GM19395 (cell line): ENCODE measurements at regions not wholly inside any gene's neighbourhood (a gene's known extent, or its start where the extent isn't known, plus 50 kb on each side); places are given as distances from the start of the nearest gene placed in this dataset.

Experiments used
- ATAC-seq: cut with Tn5 transposase; IDR thresholded peaks from one replicate; pipeline ENCODE4 v1.9.1; 2021; ENCODE audit warnings: mild to moderate bottlenecking, moderate library complexity; ENCODE audit not compliant: unreplicated experiment

DNA sequence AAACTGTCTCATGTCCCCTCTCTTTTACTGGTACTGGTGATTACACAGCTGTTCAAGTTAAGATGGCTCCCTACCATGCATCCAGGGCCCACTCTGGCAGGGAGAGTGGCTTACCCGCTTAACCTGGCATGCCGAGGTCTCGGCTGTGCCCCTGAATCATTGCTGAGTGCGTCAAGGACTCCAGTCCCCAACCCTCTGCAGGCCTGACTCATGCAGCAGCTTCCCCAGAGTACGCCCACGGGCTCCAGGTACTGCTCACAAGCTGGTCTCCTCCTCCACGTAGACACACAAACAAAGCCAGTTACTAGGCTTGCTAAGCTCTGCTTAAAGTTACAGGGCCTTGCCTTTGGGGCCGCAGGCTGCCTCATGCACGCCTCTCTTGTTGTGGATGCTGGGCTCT, 447.4 kb downstream of the COG6 start:
- no peak for ATAC-seq

- ATAC-seq, result no peak
Observed at GRCh38 chr13:40103864-40104263, 448.4 kb downstream of the COG6 start.

DNA sequence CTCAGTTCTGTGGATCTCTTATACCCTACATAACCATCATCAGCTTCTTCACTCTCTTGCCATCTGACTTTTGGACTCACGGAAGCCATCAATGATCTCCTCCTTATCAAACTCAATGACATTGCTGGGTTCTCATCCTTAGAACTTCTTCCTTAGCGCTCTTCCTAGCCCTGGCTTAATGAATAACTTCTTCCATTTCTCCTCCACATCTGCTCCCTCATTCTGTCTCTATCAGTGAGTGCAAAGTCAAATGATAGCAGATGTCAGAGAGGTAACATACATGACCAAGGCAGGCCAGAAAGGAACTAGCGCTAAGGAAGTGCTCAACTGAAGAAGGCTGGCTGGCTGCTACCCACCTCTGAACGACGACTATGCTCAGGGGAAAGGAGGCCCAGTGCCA, 449.8 kb downstream of the COG6 start:
- ATAC-seq, result no peak

DNA sequence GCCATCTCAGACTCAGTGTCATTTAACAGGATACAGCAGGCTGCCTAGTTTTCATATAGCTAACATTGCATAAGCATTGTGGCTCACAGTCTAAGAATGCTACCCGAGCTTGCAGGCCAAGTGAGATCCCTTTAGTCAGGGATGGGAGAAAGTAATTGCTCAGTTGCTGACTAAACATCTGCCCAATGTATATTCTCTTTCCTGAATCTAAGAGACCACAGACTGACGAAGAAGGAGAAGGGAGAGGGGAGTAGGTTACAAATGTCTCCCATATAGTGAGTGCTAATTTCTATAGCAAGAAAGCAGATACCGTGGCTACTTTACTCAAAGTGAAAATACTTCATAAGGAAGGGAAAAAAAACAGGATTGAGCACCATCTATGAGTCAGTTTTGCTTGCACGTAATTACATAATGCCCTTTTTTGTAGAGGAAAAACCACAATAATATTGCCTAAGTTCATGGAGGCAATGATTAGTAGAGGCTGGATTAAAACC, 453.9 kb downstream of the COG6 start:
- no peak for ATAC-seq

DNA sequence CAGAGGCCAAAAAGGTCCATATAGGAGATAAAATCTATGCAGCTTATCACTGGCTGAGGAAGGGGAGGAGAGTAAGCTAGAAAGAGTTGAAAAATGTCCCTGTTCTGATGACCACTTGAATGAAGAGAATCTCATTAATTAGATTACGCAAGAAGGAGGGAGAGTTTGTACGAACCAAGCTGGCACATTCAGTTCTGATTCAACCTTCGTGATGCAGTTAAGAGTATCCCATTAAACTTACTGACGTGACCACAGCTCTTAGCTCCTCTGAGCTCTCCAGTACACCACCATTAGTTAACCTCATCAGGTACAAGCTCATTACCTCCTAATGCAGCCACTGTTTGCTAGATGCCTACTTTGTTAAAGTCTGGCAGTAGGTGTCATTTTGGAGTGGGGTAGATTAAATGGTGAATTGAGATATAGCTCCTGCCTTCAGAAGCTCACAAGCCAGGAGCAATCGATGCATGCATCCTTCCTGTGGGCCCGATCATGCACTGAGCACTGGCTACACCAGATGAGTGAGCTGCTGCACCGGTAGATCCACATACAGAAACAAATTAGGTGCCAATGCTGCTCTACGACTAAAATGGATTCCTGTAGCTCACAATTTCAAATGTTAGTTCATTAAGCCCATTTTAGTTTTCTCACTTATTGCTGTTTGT, 458.3 kb downstream of the COG6 start:
- ATAC-seq, result no peak

DNA sequence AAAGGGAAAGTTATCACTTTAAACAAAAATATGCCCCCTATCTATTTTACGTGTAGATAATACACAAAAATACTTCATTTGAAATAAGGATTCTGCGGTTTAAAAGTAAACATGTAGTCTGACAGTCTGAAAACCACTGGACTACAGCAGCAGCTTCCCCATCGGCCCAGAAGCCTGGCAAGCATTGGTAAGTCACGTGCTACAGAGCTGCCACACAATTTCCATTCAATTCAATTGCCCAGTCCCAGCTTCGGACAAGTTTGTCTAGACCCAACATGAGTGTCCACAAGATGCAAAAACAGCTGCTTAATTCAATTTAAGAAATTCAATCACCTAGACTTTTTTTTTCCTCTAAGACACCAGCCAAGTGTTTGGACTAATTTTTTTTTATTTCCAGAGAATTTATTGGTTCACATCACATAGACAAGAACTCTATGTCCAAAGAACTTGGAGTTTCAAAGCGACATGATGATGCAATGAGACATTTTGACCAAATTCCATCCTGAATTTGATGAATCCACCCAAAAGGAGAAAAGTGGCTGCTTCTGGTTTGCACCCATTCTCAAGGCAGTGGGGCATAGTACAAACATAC, 458.9 kb downstream of the COG6 start:
- ATAC-seq, result no peak

- ATAC-seq, result no peak
Observed at GRCh38 chr13:40115426-40115825, 460.0 kb downstream of the COG6 start.

DNA sequence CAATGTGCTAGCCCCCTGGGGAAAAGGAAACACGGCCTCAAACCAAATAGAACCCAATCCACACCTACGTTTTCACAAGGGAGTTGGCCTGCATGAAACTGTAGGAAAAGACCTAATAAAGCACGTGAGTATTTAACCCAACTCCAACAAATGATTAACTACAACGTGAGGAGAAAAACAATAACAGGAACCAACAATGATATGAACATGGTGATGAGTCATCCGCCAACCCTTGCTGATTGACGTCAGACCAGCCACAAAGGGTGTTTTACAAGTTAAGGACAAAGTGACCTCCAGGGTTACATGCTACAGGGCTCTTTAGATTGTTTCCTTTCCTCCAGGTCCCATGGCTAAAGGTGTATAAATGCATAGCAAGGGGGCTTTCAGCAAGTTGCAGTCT, 460.5 kb downstream of the COG6 start:
- ATAC-seq, result peak; percentile 80

DNA sequence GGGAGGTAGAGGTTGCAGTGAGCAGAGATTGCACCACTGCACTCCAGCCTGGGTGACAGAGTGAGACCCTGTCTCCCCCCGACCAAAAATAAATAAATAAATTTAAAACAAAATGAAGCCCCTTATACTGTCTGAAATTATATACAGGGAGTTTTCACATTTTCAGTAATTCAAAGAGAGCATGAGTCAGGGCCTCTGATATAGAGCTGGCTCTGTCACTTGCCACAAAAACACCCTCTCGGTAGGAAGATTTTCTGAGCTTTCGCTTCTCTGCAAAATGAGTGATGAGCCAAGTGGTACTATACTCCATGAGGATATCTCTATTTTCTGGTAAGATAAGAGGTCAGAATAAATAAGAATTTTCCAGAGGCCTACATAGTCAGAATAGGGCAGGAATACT, 462.9 kb downstream of the COG6 start:
- ATAC-seq, result no peak

DNA sequence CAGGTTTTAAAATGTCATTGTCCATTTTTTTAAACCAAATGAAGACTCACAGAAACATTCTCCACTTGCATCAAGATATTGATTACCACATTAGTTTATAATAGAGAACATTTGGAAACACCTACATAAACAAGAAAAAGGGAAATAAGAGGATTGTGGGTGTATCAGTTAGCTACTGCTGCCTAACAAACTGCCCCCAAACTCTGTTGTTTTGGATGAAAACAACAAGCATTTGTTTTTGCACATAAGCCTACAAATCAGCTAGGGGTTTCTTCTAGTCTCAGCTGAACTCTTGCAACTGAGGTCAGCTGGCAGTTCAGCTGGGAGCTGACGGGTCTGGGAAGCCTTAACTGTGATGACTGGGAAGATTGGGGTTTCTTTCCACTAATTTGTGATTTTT, 464.4 kb downstream of the COG6 start:
- ATAC-seq, result no peak

- ATAC-seq, result no peak
Observed at GRCh38 chr13:40120288-40120687, 464.8 kb downstream of the COG6 start.

DNA sequence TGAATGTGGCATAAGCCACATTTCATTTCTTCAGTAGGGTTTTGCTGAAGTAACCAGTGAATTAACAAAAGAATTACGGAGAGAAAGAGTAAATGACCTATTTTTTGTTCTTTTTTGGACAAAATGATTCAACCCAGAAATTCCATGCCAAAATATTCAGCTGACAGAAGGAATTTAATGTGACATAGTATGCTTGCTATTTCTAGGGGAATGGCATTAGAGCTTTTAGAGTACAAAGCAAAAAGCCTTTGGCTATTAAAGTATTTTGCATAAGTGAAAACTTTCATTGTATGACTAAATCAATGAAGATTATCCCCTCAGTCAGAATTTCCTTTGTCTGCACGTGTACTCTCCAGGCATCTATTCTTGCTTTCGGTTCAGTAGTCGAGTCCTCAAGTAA, 465.3 kb downstream of the COG6 start:
- ATAC-seq, result no peak

DNA sequence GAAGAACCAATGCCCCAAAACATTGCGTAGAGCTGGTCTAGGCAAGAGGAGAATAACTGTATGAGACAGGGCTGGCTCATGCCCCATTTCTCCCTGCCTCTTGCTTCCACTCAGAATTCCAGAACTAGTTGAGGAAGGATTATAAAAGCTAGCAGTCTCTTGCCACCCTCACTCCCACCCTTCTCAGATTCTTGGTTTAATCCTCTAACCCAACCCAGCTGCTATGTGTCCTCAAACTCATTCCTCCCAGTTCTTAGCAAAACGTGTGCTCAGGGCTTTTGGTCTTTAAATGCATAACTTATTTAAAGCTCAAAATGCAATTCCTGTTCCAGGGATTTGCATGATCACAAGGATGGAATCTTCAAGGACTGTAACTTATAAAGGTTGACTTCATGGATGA, 466.3 kb downstream of the COG6 start:
- no peak for ATAC-seq

DNA sequence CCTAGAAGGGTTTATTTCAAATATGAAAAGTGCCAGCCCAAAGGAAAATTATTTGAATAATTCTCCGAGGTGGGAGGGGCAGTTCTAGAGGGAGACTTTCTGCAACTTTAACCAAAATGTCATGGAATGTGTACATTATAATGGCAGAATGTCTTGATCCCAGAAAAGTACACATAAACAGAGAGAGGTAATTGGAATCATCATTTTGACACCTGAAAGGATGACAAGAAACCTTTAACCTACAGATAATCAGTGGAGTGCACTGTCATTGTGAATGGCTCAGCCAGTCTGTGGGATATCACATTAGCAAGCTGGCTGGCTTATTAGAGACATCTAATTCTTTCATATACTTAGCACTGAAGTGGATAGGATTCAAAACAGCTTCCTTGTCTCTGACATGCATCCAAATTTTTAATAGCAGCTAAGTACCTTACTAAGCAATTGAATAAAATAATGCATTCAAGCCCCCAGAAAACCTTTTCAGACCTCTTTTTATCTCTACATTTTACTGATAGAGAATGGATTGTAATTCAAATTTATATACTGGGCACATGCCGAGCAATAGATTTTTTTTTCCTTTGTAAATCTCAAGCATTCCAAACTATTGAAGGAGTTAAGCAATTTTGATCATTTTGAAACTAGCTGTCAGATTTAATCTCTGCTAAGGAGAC, 468.6 kb downstream of the COG6 start:
- no peak for ATAC-seq

GRCh38 chr13:40124633-40125015, 469.2 kb downstream of the COG6 start:
- no peak for ATAC-seq

DNA sequence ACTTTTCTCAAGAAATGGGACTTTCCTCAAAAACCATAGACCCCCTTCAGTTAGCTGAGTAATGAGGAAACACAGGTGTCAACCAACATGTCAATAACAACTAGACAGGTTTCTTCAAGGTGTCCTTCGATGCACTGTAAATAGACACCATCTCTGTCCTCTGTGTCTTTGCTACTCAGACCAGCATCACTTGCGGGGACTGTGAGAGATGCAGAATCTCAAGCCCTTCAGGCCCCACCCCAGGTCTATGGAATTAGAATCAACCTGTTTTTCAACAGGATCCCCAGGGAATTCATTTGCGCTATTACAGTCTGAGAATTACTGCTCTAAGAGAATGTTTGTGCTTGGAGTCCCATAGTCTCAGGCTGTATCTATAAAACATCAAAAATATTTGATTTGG, 469.9 kb downstream of the COG6 start:
- ATAC-seq, result no peak

GRCh38 chr13:40126306-40127085, 471.0 kb downstream of the COG6 start:
- no peak for ATAC-seq

- ATAC-seq, result no peak
Observed at GRCh38 chr13:40127476-40127875, 472.0 kb downstream of the COG6 start.

DNA sequence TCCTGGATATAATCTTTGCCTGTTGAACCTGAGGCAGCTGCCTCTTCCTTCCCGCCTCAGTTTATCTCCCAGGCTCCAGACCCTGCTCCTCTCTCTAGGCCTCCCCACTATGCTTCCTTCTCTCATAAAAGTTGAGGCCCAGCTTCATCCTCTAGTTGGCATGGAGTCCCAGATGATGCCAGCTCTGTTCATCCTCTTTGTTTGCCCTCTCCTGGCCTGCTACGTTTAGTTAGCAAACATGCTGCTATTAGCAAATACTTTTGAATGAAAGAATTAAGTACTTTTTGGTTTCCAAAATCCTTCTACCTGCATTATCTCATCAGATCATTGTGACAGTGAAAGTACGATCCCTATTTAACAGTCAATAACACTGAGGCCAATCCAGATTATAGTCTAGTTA, 472.5 kb downstream of the COG6 start:
- ATAC-seq, result no peak

- no peak for ATAC-seq
Observed at GRCh38 chr13:40129467-40129866, 474.0 kb downstream of the COG6 start.

DNA sequence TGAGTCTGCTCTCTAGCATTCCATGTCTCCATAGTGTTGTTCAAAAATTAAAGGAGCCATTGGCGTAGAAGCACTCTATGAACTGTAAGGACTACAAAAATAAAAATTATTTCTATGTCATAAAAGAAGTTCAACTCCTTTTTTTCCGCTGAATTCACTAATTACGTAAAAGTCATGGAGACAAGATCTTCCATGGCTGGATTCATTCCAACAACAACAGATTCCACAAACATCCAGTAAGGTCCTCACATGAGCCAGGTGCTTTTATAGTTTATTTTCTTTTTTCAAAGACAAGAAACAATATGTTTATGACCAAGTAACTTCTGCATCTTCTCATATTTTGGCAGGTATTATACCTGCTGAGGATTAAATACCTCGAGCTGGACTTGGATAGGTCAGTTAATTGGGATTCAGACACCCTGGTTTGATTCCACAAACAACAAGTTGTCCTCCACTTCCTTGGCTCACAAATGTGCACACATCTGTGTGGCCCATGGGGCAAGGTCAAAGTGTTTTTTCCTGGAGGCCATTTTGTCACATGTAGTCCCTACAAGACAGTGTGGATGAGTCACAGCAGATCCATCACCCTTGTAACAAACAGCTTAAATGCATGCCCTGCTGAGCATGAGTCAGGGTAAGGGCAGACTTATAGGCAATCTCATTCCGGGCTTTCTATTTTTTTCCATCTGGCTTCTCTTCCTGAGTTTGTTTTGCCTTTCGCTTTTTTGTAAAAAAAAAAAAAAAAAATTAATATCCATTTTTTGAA, 475.6 kb downstream of the COG6 start:
- ATAC-seq, result no peak
